ENCODE measurements at regions not wholly inside any gene's neighbourhood (a gene's known extent, or its start where the extent isn't known, plus 50 kb on each side); places are given as distances from the start of the nearest gene placed in this dataset.

DNA sequence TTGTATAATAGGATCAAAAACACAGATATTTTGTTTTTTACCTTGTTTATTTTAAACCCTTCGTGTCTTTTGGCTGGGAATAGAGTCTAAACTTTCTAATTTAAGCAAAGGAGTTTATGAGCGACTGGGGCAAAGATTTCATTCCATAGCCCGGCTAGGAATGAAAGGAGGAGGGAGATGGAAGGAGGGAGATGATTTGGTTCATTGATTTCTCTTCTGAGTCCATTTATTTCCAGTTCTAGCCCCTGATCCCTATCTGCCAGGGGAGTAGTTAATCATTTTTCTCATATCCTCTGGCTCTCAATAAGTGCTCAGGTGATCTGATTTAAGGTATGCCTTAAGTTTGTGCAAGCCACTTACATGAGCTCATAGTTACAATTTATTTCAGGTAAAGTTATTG lies 120.0 kb downstream of the SPRY1 start:
- TF ChIP-seq POLR2AphosphoS5 (IDR thresholded peaks at IDR 0.05) (no peak), EP300 (IDR thresholded peaks at IDR 0.05) (no peak), POLR2A (IDR thresholded peaks at IDR 0.05) (no peak)
- TF ChIP-seq, protein P1, sequence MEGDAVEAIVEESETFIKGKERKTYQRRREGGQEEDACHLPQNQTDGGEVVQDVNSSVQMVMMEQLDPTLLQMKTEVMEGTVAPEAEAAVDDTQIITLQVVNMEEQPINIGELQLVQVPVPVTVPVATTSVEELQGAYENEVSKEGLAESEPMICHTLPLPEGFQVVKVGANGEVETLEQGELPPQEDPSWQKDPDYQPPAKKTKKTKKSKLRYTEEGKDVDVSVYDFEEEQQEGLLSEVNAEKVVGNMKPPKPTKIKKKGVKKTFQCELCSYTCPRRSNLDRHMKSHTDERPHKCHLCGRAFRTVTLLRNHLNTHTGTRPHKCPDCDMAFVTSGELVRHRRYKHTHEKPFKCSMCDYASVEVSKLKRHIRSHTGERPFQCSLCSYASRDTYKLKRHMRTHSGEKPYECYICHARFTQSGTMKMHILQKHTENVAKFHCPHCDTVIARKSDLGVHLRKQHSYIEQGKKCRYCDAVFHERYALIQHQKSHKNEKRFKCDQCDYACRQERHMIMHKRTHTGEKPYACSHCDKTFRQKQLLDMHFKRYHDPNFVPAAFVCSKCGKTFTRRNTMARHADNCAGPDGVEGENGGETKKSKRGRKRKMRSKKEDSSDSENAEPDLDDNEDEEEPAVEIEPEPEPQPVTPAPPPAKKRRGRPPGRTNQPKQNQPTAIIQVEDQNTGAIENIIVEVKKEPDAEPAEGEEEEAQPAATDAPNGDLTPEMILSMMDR (IDR thresholded peaks at IDR 0.05) = no peak
- intact Hi-C loops (cut with DNase I) = no loop called here
- H3K9me3 ChIP-seq = no peaks in the 10 kb centered on the region
- DNase-seq = no peak
- no peak overlapping the region for H3K27ac ChIP-seq
- H3K4me1 ChIP-seq = no peaks in the 10 kb centered on the region
- H3K4me3 ChIP-seq = no peak overlapping the region
- 69 to 74% methylated on average over 3 of the region's 3 CpGs for WGBS, 2 donors
- no peaks in the 10 kb centered on the region for H3K27me3 ChIP-seq
- no peaks in the 10 kb centered on the region for H3K36me3 ChIP-seq

DNA sequence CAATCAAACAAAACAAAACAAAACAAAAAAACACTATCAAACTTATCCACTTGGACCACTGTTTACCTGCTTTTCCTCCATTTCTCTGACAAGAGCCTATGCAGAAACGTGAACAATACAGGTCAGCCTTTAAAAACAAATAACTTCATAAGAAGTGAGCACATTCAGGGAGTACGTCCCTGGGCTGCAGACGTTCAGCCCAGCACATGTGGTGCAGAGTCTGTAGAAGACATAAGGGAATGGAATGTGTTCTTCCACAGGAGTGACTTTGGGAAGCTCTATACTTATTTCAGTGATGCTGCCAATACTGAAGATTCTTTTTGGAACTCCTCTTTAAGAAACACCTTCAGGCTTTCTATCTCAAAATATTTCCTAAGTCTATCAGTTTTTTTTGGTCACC lies 120.6 kb downstream of the SPRY1 start:
- no peaks in the 10 kb centered on the region for H3K27me3 ChIP-seq
- DNase-seq = no peak
- TF ChIP-seq EP300 (IDR thresholded peaks at IDR 0.05) (no peak), POLR2A (IDR thresholded peaks at IDR 0.05) (no peak), POLR2AphosphoS5 (IDR thresholded peaks at IDR 0.05) (no peak)
- TF ChIP-seq, protein P1 (IDR thresholded peaks at IDR 0.05) = no peak
- no peaks in the 10 kb centered on the region for H3K9me3 ChIP-seq
- intact Hi-C loops (cut with DNase I) = no loop called here
- H3K4me3 ChIP-seq = no peak overlapping the region
- WGBS, 2 donors = 77 to 82% methylated on average over 3 of the region's 3 CpGs
- H3K4me1 ChIP-seq = no peaks in the 10 kb centered on the region
- H3K27ac ChIP-seq = no peak overlapping the region
- H3K36me3 ChIP-seq = no peaks in the 10 kb centered on the region

DNA sequence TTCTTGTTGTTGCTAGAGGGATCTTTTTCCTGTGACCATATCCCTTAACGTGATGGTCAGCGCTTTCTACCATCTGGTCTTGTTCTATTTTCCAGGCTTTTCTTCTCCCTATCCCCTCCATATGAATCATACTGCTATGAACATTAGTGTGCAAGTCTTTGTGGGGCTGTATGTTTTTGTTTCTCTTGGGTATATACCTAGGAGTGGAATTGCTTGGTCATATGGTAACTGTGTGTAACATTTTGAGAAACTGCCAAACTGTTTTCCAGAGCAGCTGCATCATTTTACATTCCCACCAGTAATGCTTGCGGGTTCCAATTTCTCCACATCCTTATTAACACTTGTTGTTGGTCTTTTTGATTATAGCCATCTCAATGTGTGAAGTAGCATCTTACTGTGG lies 121.4 kb downstream of the SPRY1 start:
- TF ChIP-seq POLR2A (IDR thresholded peaks at IDR 0.05) (no peak), EP300 (IDR thresholded peaks at IDR 0.05) (no peak), POLR2AphosphoS5 (IDR thresholded peaks at IDR 0.05) (no peak)
- TF ChIP-seq, protein P1 (IDR thresholded peaks at IDR 0.05) = no peak
- intact Hi-C loops (cut with DNase I) = no loop called here
- no peak for DNase-seq
- Histone ChIP-seq H3K36me3 (no peaks in the 10 kb centered on the region), H3K4me1 (no peaks in the 10 kb centered on the region), H3K27ac (no peak overlapping the region), H3K4me3 (no peak overlapping the region), H3K27me3 (no peaks in the 10 kb centered on the region), H3K9me3 (no peaks in the 10 kb centered on the region)
- 95 to 97% methylated on average over 3 of the region's 3 CpGs for WGBS, 2 donors

DNA sequence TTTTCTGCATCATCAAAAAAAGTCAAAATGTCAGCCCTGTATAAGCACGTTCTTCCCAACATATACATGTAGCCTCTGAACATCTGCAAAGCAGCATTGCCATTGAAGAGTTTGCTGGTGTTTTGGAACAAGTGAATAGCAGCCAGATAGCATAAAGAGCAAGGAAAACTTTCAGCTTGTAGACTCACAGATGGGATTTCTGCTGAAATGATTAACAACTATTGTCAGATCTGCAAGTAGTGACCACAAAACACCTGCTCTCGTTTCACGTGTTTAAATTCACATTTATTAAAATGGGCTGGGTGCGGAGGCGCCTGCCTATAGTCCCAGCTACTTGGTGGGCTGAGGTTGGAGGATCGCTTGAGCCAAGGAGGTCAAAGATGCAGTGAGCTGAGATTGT lies 123.7 kb downstream of the SPRY1 start:
- no peak for DNase-seq
- TF ChIP-seq POLR2AphosphoS5 (IDR thresholded peaks at IDR 0.05) (no peak), POLR2A (IDR thresholded peaks at IDR 0.05) (no peak), EP300 (IDR thresholded peaks at IDR 0.05) (no peak)
- TF ChIP-seq, protein P1 (IDR thresholded peaks at IDR 0.05) = no peak
- Histone ChIP-seq H3K27me3 (no peaks in the 10 kb centered on the region), H3K9me3 (no peaks in the 10 kb centered on the region), H3K27ac (no peak overlapping the region), H3K4me1 (no peaks in the 10 kb centered on the region), H3K36me3 (no peaks in the 10 kb centered on the region), H3K4me3 (no peak overlapping the region)
- intact Hi-C loops (cut with DNase I) = no loop called here
- WGBS, 2 donors = 75 to 84% methylated on average over 6 of the region's 6 CpGs

DNA sequence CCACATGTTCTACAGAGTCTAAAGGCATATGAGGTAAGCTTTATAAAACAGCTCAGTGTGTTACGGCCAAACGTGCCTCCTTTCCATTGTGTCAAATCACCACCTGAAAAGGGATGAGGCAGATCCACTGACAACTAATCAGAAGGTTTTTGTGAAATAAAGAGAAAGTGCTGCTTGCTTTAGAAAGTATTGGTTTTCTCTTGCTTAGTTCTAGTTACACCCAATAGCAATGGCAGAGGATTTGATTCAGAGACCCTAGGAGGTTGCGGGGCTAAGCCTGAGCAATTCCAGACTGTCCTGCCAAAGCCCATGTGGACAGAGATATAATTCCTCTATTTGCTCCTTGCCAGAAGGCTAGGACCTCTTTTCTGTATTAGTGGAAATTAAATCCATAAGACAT lies 125.5 kb downstream of the SPRY1 start:
- intact Hi-C loops (cut with DNase I) = no loop called here
- Histone ChIP-seq H3K4me3 (no peak overlapping the region), H3K27me3 (no peaks in the 10 kb centered on the region), H3K36me3 (no peaks in the 10 kb centered on the region), H3K9me3 (no peaks in the 10 kb centered on the region), H3K27ac (no peak overlapping the region), H3K4me1 (no peaks in the 10 kb centered on the region)
- TF ChIP-seq, protein P1 (IDR thresholded peaks at IDR 0.05) = no peak
- TF ChIP-seq EP300 (IDR thresholded peaks at IDR 0.05) (no peak), POLR2A (IDR thresholded peaks at IDR 0.05) (no peak), POLR2AphosphoS5 (IDR thresholded peaks at IDR 0.05) (no peak)
- no peak for DNase-seq
- WGBS, 2 donors = 61 to 94% methylated on average over 3 of the region's 3 CpGs

All from sigmoid colon (tissue), 6 donors.